ENCODE measurements at regions not wholly inside any gene's neighbourhood (a gene's known extent, or its start where the extent isn't known, plus 50 kb on each side); places are given as distances from the start of the nearest gene placed in this dataset.

GRCh38 chr3:148373961-148374360 is 323.7 kb upstream of the AGTR1 start:
- Histone ChIP-seq H3K27me3 (replicated peaks in 1 of 2; ENCODE audit: control insufficient read depth in 2 of 2, insufficient read depth in 2 of 2, low read length in 1 of 2) (no peaks in the 10 kb centered on the region), H2AFZ (ENCODE audit: control insufficient read depth, low read depth, low read length) (no peak overlapping the region), H3K9ac (ENCODE audit: control insufficient read depth, insufficient read depth, low read length) (no peak overlapping the region), H3K27ac (ENCODE audit: control insufficient read depth, insufficient read depth) (no peak overlapping the region), H3K9me3 (replicated peaks; ENCODE audit: control insufficient read depth, insufficient read depth, low read length) (no peaks in the 10 kb centered on the region), H4K20me1 (ENCODE audit: control insufficient read depth, insufficient read depth) (no peaks in the 10 kb centered on the region), H3K4me3 (no peak overlapping the region), H3K4me2 (ENCODE audit: control insufficient read depth, insufficient read depth) (no peak overlapping the region), H3K4me1 (ENCODE audit: control insufficient read depth, insufficient read depth, low read length) (no peaks in the 10 kb centered on the region), H3K36me3 (ENCODE audit: control insufficient read depth in 2 of 2, insufficient read depth in 2 of 2, low read length in 1 of 2) (no peaks in the 10 kb centered on the region), H3K79me2 (ENCODE audit: control insufficient read depth, insufficient read depth, low read length) (no peaks in the 10 kb centered on the region)
- in situ Hi-C loops (cut with MboI) (no loop called here), intact Hi-C loops (cut with micrococcal nuclease; ENCODE audit: unreplicated experiment) (no loop called here)
- FAIRE-seq (no peak), DNase-seq (ENCODE audit: low read depth, low spot score) (no peak), ATAC-seq (no peak)
- no TSS peak for BruUV-seq (replicated peaks)
- SMC1A ChIA-PET (ENCODE audit: uncharacterized antibody, unreplicated experiment) = interaction anchor here (1.0 kb wide), 1 partner anchor 271 kb away, joined by 3 read pairs; no protein-coding TSS in a partner anchor
- RAD21 ChIA-PET (ENCODE audit: unreplicated experiment) = no interaction called here
- CTCF ChIA-PET = no interaction called here
- no peak for TF ChIP-seq NKRF (conservative IDR thresholded peaks at IDR 0.05)
- no peak for TF ChIP-seq ZNF687 (IDR thresholded peaks at IDR 0.05)
- TF ChIP-seq SIX5 (IDR thresholded peaks at IDR 0.05; ENCODE audit: low read depth, low read length, severe bottlenecking) = no peak
- POLR2A ChIA-PET = no interaction called here
